Endothelial cell of umbilical vein (primary cell): ENCODE measurements at regions not wholly inside any gene's neighbourhood (a gene's known extent, or its start where the extent isn't known, plus 50 kb on each side); places are given as distances from the start of the nearest gene placed in this dataset.
"Not testable (repeated sequence)": the region's sequence is repeated elsewhere in the genome, so short reads cannot be mapped to it uniquely, and the experiment has no call there.

Experiments used
- BruUV-seq: library from RNA; stranded (reverse); fragments of 400-500 nt; replicated peaks from 2 replicates; lab custom pipeline; 2021; lab: Mats Ljungman, UMichigan
- CTCF ChIA-PET: fragments of 300-600, 350-600 bp; sonication (Branson Sonifier 250); formaldehyde crosslinking; loops from one replicate; lab custom pipeline; 2021; ENCODE audit warnings: antibody characterized with exemption, inconsistent platforms; lab: Charles Lee
- POLR2A ChIA-PET: fragments of 300-600, 350-600 bp; sonication (Branson Sonifier 250); formaldehyde crosslinking; loops from one replicate; lab custom pipeline; 2021; ENCODE audit warnings: antibody characterized with exemption, inconsistent platforms; lab: Charles Lee
- DNase-seq: peaks from one replicate; pipeline ENCODE4 v3.0.0-alpha.2; 2011; ENCODE audit warnings: low read depth, low spot score
- FAIRE-seq: peaks from 2 replicates; lab custom pipeline; 2011; peaks lifted over from hg19 to GRCh38; lab: Jason Lieb, UNC
- H2AFZ ChIP-seq: 2 replicates; pipeline ENCODE4 v1.6.0; 2012; ENCODE audit warnings: low read depth, low read length, control low read depth, inconsistent platforms
- H3K27ac ChIP-seq: 2 replicates; pipeline ENCODE4 v1.5.1; 2011; ENCODE audit warnings: low read depth, mild to moderate bottlenecking, control low read depth, low read length, moderate library complexity; ENCODE audit not compliant: insufficient read depth
- H3K27me3 ChIP-seq, 2 experiments: 2 replicates each; pipeline versions ENCODE4 v1.6.0 to v1.6.1; 2011; ENCODE audit warnings: low read length in 2 of 2, mixed read lengths in 1 of 2; ENCODE audit not compliant: control insufficient read depth in 2 of 2, insufficient read depth in 2 of 2
- H3K36me3 ChIP-seq, 2 experiments: 2 replicates in 1 of 2; 3 replicates in 1 of 2; pipeline ENCODE4 v1.5.1; 2011; ENCODE audit warnings: low read length in 2 of 2, mild to moderate bottlenecking in 1 of 2, moderate library complexity in 1 of 2; ENCODE audit not compliant: control insufficient read depth in 2 of 2, insufficient read depth in 2 of 2; ENCODE audit errors: extremely low read depth in 1 of 2
- H3K4me1 ChIP-seq: 3 replicates; pipeline ENCODE4 v1.5.1; 2011; ENCODE audit warnings: mild to moderate bottlenecking, low read length; ENCODE audit not compliant: control insufficient read depth, insufficient read depth; ENCODE audit errors: extremely low read depth
- H3K4me2 ChIP-seq: 2 replicates; pipeline ENCODE4 v1.6.1; 2011; ENCODE audit warnings: low read length, control low read depth, mixed read lengths; ENCODE audit not compliant: insufficient read depth
- H3K4me3 ChIP-seq, 3 experiments: fragments of 200-600 bp in 1 of 3; sonication (generic), shearing (Covaris generic) in 1 of 3; replicated peaks in 1 of 3; 2 replicates each; pipeline ENCODE4 v1.5.1; 2011 to 2016; ENCODE audit warnings: control low read depth in 3 of 3, low read length in 3 of 3, mild to moderate bottlenecking in 2 of 3, inconsistent platforms in 1 of 3, low read depth in 1 of 3, moderate library complexity in 1 of 3; ENCODE audit not compliant: insufficient read depth in 1 of 3
- H3K79me2 ChIP-seq: 2 replicates; pipeline ENCODE4 v1.6.0; 2012; ENCODE audit warnings: low read length, inconsistent platforms; ENCODE audit not compliant: control insufficient read depth, insufficient read depth
- H3K9ac ChIP-seq: replicated peaks from 2 replicates; pipeline ENCODE3; 2011; ENCODE audit warnings: low read length, control low read depth; ENCODE audit not compliant: insufficient read depth; ENCODE audit errors: extremely low read depth
- H3K9me1 ChIP-seq: replicated peaks from 3 replicates; pipeline ENCODE4 v1.6.0; 2011; ENCODE audit warnings: mild to moderate bottlenecking, low read length; ENCODE audit not compliant: control insufficient read depth, insufficient read depth; ENCODE audit errors: extremely low read depth
- H3K9me3 ChIP-seq: replicated peaks from 2 replicates; pipeline ENCODE4 v1.5.1; 2012; ENCODE audit warnings: low read length, inconsistent platforms; ENCODE audit not compliant: control insufficient read depth, insufficient read depth
- H4K20me1 ChIP-seq: replicated peaks from 2 replicates; pipeline ENCODE3; 2011; ENCODE audit warnings: mild to moderate bottlenecking, low read length; ENCODE audit not compliant: control insufficient read depth, insufficient read depth; ENCODE audit errors: extremely low read depth
- EZH2 ChIP-seq: IDR thresholded peaks from 2 replicates; pipeline ENCODE4 v1.6.1; 2012; ENCODE audit warnings: borderline replicate concordance, low read depth, mild to moderate bottlenecking, moderate library complexity, low read length, inconsistent platforms; ENCODE audit not compliant: severe bottlenecking
- FOS ChIP-seq: IDR thresholded peaks from 2 replicates; pipeline ENCODE4 v1.6.1; 2011; ENCODE audit warnings: mild to moderate bottlenecking, low read length, moderate library complexity, borderline replicate concordance; ENCODE audit not compliant: insufficient read depth
- JUN ChIP-seq: IDR thresholded peaks from 2 replicates; pipeline ENCODE4 v1.6.1; 2011; ENCODE audit warnings: borderline replicate concordance, low read depth; ENCODE audit not compliant: insufficient read length, insufficient read depth
- MAX ChIP-seq: IDR thresholded peaks from 2 replicates; pipeline ENCODE4 v1.6.1; 2011; ENCODE audit not compliant: insufficient read depth, insufficient read length
- MYC ChIP-seq: IDR thresholded peaks from one replicate; pipeline ENCODE4 v1.6.1; 2011; ENCODE audit warnings: mild to moderate bottlenecking, low read depth, low read length
- POLR2A ChIP-seq: IDR thresholded peaks from 2 replicates; pipeline ENCODE4 v1.6.1; 2012; ENCODE audit warnings: low read depth, mild to moderate bottlenecking, control low read depth, low read length
- POLR2AphosphoS5 ChIP-seq: IDR thresholded peaks from 2 replicates; pipeline ENCODE4 v1.6.1; 2012; ENCODE audit warnings: low read depth, mild to moderate bottlenecking, control low read depth, low read length, moderate library complexity; ENCODE audit not compliant: insufficient read depth
- dilution Hi-C: fragments of 300-500 bp; cut with MboI; formaldehyde crosslinking; loops from one replicate; pipeline ENCODE4 v1.15.0; 2019; ENCODE audit warnings: low sequenced_read_pairs; ENCODE audit not compliant: extremely low pct_ligation_motif_present
- intact Hi-C: fragments of 100-400 bp; cut with micrococcal nuclease; formaldehyde crosslinking; loops from one replicate; pipeline ENCODE4 v1.10.0; 2022

DNA sequence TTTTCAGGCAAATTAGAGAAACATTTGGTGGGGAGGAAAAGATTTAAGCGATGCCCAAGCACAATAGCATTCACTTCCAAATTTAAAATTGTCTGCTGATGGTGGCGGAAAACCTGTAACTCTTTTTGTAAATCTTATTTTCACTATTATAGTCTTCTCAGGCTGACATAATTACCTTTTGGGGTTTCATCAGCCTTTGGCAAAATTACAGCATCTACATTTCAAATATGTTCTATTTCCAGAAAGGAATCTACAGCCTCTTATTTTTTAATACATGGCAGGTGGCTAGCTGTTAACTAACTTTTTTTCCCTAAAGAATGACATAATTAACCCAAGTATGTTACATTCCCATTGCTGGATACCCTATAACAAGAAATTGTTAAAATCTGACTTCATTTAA is 391.5 kb upstream of the CCDC54 start:
- Histone ChIP-seq H4K20me1 (no peaks in the 10 kb centered on the region), H3K27ac (no peak overlapping the region), H3K79me2 (no peaks in the 10 kb centered on the region), H3K4me3 (no peak overlapping the region), H2AFZ (no peak overlapping the region), H3K4me1 (no peaks in the 10 kb centered on the region), H3K9ac (no peak overlapping the region), H3K27me3 (no peaks in the 10 kb centered on the region), H3K9me3 (no peaks in the 10 kb centered on the region), H3K9me1 (no peaks in the 10 kb centered on the region), H3K4me2 (no peak overlapping the region), H3K36me3 (no peaks in the 10 kb centered on the region)
- POLR2A ChIA-PET = no interaction called here
- no peak for TF ChIP-seq JUN
- no peak for TF ChIP-seq FOS
- no peak for TF ChIP-seq EZH2
- no peak for TF ChIP-seq POLR2AphosphoS5
- TF ChIP-seq MYC = no peak
- TF ChIP-seq POLR2A = no peak
- TF ChIP-seq MAX = no peak
- FAIRE-seq (no peak), DNase-seq (no peak)
- intact Hi-C loops (no loop called here), dilution Hi-C loops (no loop called here)
- no TSS peak for BruUV-seq
- CTCF ChIA-PET = interaction anchor here (0.9 to 1.6 kb wide), 2 partner anchors 8 to 84 kb away, joined by 3 to 4 read pairs; no protein-coding TSS in a partner anchor

- H3K4me1 ChIP-seq, H3K79me2 ChIP-seq, dilution Hi-C loops, intact Hi-C loops, H2AFZ ChIP-seq, H3K4me2 ChIP-seq, H3K9ac ChIP-seq, H3K4me3 ChIP-seq, FAIRE-seq, H3K36me3 ChIP-seq, POLR2A ChIA-PET, H3K9me3 ChIP-seq, H3K27ac ChIP-seq, DNase-seq, H3K9me1 ChIP-seq, H4K20me1 ChIP-seq, H3K27me3 ChIP-seq, CTCF ChIA-PET, BruUV-seq: not testable (repeated sequence)
Observed at GRCh38 chr3:106998841-106999682, 378.2 kb upstream of the CCDC54 start.
